SH-SY5Y (cell line): ENCODE measurements at regions not wholly inside any gene's neighbourhood (a gene's known extent, or its start where the extent isn't known, plus 50 kb on each side); places are given as distances from the start of the nearest gene placed in this dataset.

ENCODE experiments used
- GATA2 ChIP-seq: IDR thresholded peaks from 2 replicates; pipeline ENCODE4 v1.6.1; 2011; ENCODE audit warnings: mild to moderate bottlenecking, low read depth, low read length
- GATA3 ChIP-seq: IDR thresholded peaks from 2 replicates; pipeline ENCODE4 v1.6.1; 2011; ENCODE audit warnings: low read depth, mild to moderate bottlenecking, low read length, moderate library complexity

GRCh38 chr3:76044601-76045600 is 259.6 kb upstream of the ZNF717 start:
- no peak for TF ChIP-seq GATA3
- no peak for TF ChIP-seq GATA2

- no peak for TF ChIP-seq GATA2
- no peak; the same call in 1 of the 2 replicates for TF ChIP-seq GATA3
Observed at GRCh38 chr3:76047368-76047767, 262.0 kb upstream of the ZNF717 start.

GRCh38 chr3:76049776-76050175 is 264.4 kb upstream of the ZNF717 start:
- no peak for TF ChIP-seq GATA3
- no peak for TF ChIP-seq GATA2

GRCh38 chr3:76051145-76051544 is 265.8 kb upstream of the ZNF717 start:
- no peak for TF ChIP-seq GATA2
- no peak for TF ChIP-seq GATA3

GRCh38 chr3:76054404-76054803 is 269.1 kb upstream of the ZNF717 start:
- no peak for TF ChIP-seq GATA3
- no peak for TF ChIP-seq GATA2

GRCh38 chr3:76061654-76062053 is 276.3 kb upstream of the ZNF717 start:
- TF ChIP-seq GATA2 = no peak
- TF ChIP-seq GATA3 = no peak

- TF ChIP-seq GATA3 (no peak), GATA2 (no peak)
Observed at GRCh38 chr3:76063019-76063418, 277.7 kb upstream of the ZNF717 start.

- no peak for TF ChIP-seq GATA3
Observed at GRCh38 chr3:76063811-76064210, 278.5 kb upstream of the ZNF717 start.

GRCh38 chr3:76065964-76066363 is 280.6 kb upstream of the ZNF717 start:
- TF ChIP-seq GATA2 = no peak
- TF ChIP-seq GATA3 = no peak

- TF ChIP-seq GATA2 (no peak), GATA3 (no peak)
Observed at GRCh38 chr3:76078101-76078500, 292.8 kb upstream of the ZNF717 start.

GRCh38 chr3:76083992-76084391 is 298.6 kb upstream of the ZNF717 start:
- TF ChIP-seq GATA2 = no peak
- no peak for TF ChIP-seq GATA3

GRCh38 chr3:76096036-76096435 is 310.7 kb upstream of the ZNF717 start:
- TF ChIP-seq GATA3 (no peak), GATA2 (no peak)

- TF ChIP-seq GATA2 (no peak), GATA3 (no peak)
Observed at GRCh38 chr3:76096836-76097588, 311.7 kb upstream of the ZNF717 start.

GRCh38 chr3:76097589-76097969 is 312.2 kb upstream of the ZNF717 start:
- no peak for TF ChIP-seq GATA3

GRCh38 chr3:76099956-76100355 is 314.6 kb upstream of the ZNF717 start:
- TF ChIP-seq GATA2 = no peak
- no peak for TF ChIP-seq GATA3
